Neutrophil (primary cell): ENCODE measurements at regions not wholly inside any gene's neighbourhood (a gene's known extent, or its start where the extent isn't known, plus 50 kb on each side); places are given as distances from the start of the nearest gene placed in this dataset.

Source experiments
- H3K27ac ChIP-seq: fragments of 200-600 bp; sonication (generic); 2 replicates; pipeline ENCODE4 v1.5.1; 2016; ENCODE audit warnings: mild to moderate bottlenecking, moderate library complexity
- H3K27me3 ChIP-seq: fragments of 200-600 bp; sonication (generic); 2 replicates; pipeline ENCODE4 v1.6.0; 2016; ENCODE audit warnings: mild to moderate bottlenecking
- H3K36me3 ChIP-seq: fragments of 200-600 bp; sonication (generic); 2 replicates; pipeline ENCODE4 v1.5.1; 2017
- H3K4me1 ChIP-seq, 2 experiments: fragments of 200-600 bp in 1 of 2; sonication (generic) in 1 of 2; 1 replicate in 1 of 2; 2 replicates in 1 of 2; pipeline versions ENCODE4 v1.5.1 to v1.6.1; 2013 to 2016; ENCODE audit warnings: low read depth in 1 of 2, low read length in 1 of 2, mild to moderate bottlenecking in 1 of 2, moderate library complexity in 1 of 2; ENCODE audit not compliant: control insufficient read depth in 1 of 2, insufficient read depth in 1 of 2
- H3K4me3 ChIP-seq, 2 experiments: fragments of 200-600 bp in 1 of 2; sonication (generic) in 1 of 2; 1 replicate in 1 of 2; 2 replicates in 1 of 2; pipeline ENCODE4 v1.5.1; 2013 to 2016; ENCODE audit warnings: low read depth in 1 of 2, low read length in 1 of 2, mild to moderate bottlenecking in 1 of 2, moderate library complexity in 1 of 2
- H3K9me3 ChIP-seq: fragments of 200-600 bp; sonication (generic); 2 replicates; pipeline ENCODE4 v1.5.1; 2016
- CTCF ChIP-seq: fragments of 200-600 bp; sonication (generic); IDR thresholded peaks from 2 replicates; pipeline ENCODE4 v1.5.1; 2016; ENCODE audit warnings: antibody characterized with exemption

- Histone ChIP-seq H3K36me3 (no peaks in the 10 kb centered on the region), H3K27ac (no peak overlapping the region), H3K27me3 (no peaks in the 10 kb centered on the region), H3K4me1 (no peaks in the 10 kb centered on the region), H3K9me3 (no peaks in the 10 kb centered on the region), H3K4me3 (no peak overlapping the region)
- no peak for TF ChIP-seq CTCF
These were observed 88.3 kb upstream of the PLEKHG7 start for GRCh38 chr12:92614502-92614901.

DNA sequence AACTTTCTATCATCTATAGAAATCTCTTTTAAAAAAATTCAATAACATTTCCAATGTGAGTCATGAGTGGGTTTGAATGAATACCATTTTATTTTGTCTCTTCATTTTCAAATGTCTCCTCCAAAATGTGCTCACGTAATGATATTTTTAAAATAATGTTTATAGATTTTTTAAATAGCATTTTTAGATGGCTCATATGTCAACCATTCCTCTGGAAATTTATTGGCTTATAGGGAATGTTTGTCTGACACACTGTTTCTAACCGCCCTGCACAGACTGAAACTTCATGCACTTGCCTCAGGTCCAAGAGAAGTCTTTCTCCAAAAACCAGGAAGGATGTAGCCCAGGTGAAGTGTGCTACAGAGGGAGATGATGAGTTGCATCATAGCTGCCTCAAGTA is 88.8 kb upstream of the PLEKHG7 start:
- Histone ChIP-seq H3K9me3 (no peaks in the 10 kb centered on the region), H3K4me3 (no peak overlapping the region), H3K27ac (no peak overlapping the region), H3K27me3 (no peaks in the 10 kb centered on the region), H3K4me1 (no peaks in the 10 kb centered on the region), H3K36me3 (no peaks in the 10 kb centered on the region)
- TF ChIP-seq CTCF = no peak

DNA sequence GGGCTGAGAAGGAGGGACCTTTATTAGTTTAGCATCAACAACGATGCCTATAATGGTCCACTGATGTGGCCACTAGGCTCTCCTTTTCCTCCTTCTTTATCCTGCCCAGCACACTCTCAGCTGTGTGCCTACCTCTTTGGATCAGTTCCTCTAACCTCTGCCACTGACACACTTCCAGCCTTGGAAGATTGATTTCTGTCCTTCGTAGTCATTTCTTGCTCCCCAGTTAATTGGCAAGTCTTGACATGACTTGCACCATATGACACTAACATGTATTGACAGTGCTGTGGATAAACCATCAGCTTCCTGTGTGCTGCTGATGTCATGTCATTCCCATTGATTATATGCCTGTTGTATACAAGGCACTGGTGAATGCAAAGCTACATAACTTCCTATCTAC is 90.2 kb upstream of the PLEKHG7 start:
- Histone ChIP-seq H3K36me3 (no peaks in the 10 kb centered on the region), H3K4me3 (no peak overlapping the region), H3K4me1 (no peaks in the 10 kb centered on the region), H3K9me3 (no peaks in the 10 kb centered on the region), H3K27ac (no peak overlapping the region), H3K27me3 (no peaks in the 10 kb centered on the region)
- no peak for TF ChIP-seq CTCF

GRCh38 chr12:92608151-92609091 is 94.4 kb upstream of the PLEKHG7 start:
- H3K4me3 ChIP-seq = no peak overlapping the region
- no peaks in the 10 kb centered on the region for H3K4me1 ChIP-seq
- no peaks in the 10 kb centered on the region for H3K36me3 ChIP-seq
- TF ChIP-seq CTCF = no peak
- H3K9me3 ChIP-seq = no peaks in the 10 kb centered on the region
- no peaks in the 10 kb centered on the region for H3K27me3 ChIP-seq
- no peak overlapping the region for H3K27ac ChIP-seq

DNA sequence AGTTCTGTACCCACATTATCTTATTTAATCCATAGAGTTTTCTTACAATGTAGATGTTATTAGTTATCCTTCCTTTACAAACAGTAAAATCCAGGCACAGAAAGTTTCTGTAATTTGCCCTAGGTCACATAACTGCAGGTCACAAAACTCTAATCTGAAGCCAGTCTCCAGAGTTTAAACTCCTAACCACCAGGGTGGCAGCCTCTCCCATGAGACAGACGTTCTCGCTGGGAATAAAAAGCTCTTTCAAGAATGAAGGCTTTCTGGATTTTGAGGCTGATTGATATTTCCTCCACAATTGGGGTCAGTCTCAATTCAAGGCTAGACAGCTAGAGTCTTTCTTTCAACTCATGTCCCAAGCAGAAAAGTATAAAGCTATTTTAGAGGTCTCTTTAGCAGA is 95.8 kb upstream of the PLEKHG7 start:
- Histone ChIP-seq H3K27me3 (no peaks in the 10 kb centered on the region), H3K36me3 (no peaks in the 10 kb centered on the region)
- no peak for TF ChIP-seq CTCF

More for the DNA sequence above, 95.8 kb upstream of the PLEKHG7 start:
- Histone ChIP-seq H3K9me3 (no peaks in the 10 kb centered on the region), H3K4me1 (no peaks in the 10 kb centered on the region), H3K4me3 (no peak overlapping the region), H3K27ac (no peak overlapping the region)
